WTC11 (cell line): ENCODE measurements at regions not wholly inside any gene's neighbourhood (a gene's known extent, or its start where the extent isn't known, plus 50 kb on each side); places are given as distances from the start of the nearest gene placed in this dataset.

Experiments used
- CREM ChIP-seq: sonication (generic); formaldehyde crosslinking; IDR thresholded peaks from 2 replicates; pipeline ENCODE4 v1.8.1; 2022; ENCODE audit warnings: mild to moderate bottlenecking, missing genetic modification reagents, moderate library complexity
- ELF4 ChIP-seq: sonication (generic); formaldehyde crosslinking; IDR thresholded peaks from 2 replicates; pipeline ENCODE4 v1.8.1; 2022; ENCODE audit warnings: low read depth, mild to moderate bottlenecking, moderate library complexity, missing genetic modification reagents
- FOXK1 ChIP-seq: sonication (generic); formaldehyde crosslinking; IDR thresholded peaks from 2 replicates; pipeline ENCODE4 v1.8.0; 2022; ENCODE audit warnings: mild to moderate bottlenecking, moderate library complexity, missing genetic modification reagents
- JUN ChIP-seq: sonication (generic); formaldehyde crosslinking; IDR thresholded peaks from 2 replicates; pipeline ENCODE4 v1.8.0; 2023; ENCODE audit warnings: mild to moderate bottlenecking, missing genetic modification reagents
- TEAD4 ChIP-seq: sonication (generic); formaldehyde crosslinking; IDR thresholded peaks from 2 replicates; pipeline ENCODE4 v1.8.0; 2022; ENCODE audit warnings: mild to moderate bottlenecking, missing genetic modification reagents
- ZNF138 ChIP-seq: sonication (generic); formaldehyde crosslinking; conservative IDR thresholded peaks from 2 replicates; pipeline ENCODE4 v1.8.1; 2022; ENCODE audit warnings: mild to moderate bottlenecking, moderate library complexity, missing genetic modification reagents
- TF ChIP-seq, protein P1 (sequence below): fragments of 200-600 bp; IDR thresholded peaks from 2 replicates; pipeline ENCODE4 v1.8.0; 2022; ENCODE audit warnings: antibody characterized with exemption
- TF ChIP-seq, protein P2 (sequence below): sonication (generic); formaldehyde crosslinking; IDR thresholded peaks from 2 replicates; pipeline ENCODE4 v1.8.0; 2022; ENCODE audit warnings: mild to moderate bottlenecking, missing genetic modification reagents
- TF ChIP-seq, protein P3 (sequence below): sonication (generic); formaldehyde crosslinking; IDR thresholded peaks from 2 replicates; pipeline ENCODE4 v1.8.1; 2023; ENCODE audit warnings: mild to moderate bottlenecking, missing genetic modification reagents, moderate library complexity
- TF ChIP-seq, protein P4 (sequence below): sonication (generic); formaldehyde crosslinking; conservative IDR thresholded peaks from 2 replicates; pipeline ENCODE4 v1.8.1; 2022; ENCODE audit warnings: mild to moderate bottlenecking, missing genetic modification reagents
- TF ChIP-seq, protein P5 (sequence below): fragments of 250-450 bp; sonication (Bioruptor Pico); IDR thresholded peaks from 2 replicates; pipeline ENCODE4 v1.9.0; 2021; ENCODE audit warnings: moderate library complexity, mild to moderate bottlenecking, inconsistent platforms, borderline replicate concordance

DNA sequence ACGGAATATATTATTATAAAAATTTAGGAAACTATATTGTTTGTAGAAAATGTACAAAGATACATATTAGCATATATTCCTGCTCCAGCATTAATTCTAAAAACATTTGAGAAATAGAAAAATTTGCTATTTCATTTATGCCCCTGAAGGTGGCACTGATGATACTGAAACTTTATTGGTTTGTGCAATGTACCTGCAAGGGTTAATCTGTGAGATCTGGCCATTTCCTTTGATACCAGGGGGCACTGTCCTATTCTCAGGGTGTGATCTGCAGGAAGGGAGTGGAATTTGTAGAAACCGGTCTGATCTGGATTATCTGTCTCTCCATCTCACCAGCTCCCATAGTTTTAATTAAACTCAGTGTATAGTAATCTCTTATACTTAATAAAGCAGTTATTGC, 625.1 kb upstream of the IMPG1 start:
- no peak for TF ChIP-seq FOXK1
- no peak for TF ChIP-seq ZNF138 (CRISPR knock-in tag)
- TF ChIP-seq, protein P1, sequence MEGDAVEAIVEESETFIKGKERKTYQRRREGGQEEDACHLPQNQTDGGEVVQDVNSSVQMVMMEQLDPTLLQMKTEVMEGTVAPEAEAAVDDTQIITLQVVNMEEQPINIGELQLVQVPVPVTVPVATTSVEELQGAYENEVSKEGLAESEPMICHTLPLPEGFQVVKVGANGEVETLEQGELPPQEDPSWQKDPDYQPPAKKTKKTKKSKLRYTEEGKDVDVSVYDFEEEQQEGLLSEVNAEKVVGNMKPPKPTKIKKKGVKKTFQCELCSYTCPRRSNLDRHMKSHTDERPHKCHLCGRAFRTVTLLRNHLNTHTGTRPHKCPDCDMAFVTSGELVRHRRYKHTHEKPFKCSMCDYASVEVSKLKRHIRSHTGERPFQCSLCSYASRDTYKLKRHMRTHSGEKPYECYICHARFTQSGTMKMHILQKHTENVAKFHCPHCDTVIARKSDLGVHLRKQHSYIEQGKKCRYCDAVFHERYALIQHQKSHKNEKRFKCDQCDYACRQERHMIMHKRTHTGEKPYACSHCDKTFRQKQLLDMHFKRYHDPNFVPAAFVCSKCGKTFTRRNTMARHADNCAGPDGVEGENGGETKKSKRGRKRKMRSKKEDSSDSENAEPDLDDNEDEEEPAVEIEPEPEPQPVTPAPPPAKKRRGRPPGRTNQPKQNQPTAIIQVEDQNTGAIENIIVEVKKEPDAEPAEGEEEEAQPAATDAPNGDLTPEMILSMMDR, result no peak
- TF ChIP-seq, protein P2, sequence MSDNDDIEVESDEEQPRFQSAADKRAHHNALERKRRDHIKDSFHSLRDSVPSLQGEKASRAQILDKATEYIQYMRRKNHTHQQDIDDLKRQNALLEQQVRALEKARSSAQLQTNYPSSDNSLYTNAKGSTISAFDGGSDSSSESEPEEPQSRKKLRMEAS (CRISPR knock-in tag), result no peak
- TF ChIP-seq, protein P3, sequence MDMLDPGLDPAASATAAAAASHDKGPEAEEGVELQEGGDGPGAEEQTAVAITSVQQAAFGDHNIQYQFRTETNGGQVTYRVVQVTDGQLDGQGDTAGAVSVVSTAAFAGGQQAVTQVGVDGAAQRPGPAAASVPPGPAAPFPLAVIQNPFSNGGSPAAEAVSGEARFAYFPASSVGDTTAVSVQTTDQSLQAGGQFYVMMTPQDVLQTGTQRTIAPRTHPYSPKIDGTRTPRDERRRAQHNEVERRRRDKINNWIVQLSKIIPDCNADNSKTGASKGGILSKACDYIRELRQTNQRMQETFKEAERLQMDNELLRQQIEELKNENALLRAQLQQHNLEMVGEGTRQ, result no peak
- TF ChIP-seq CREM (CRISPR knock-in tag), result no peak
- TF ChIP-seq JUN (CRISPR knock-in tag), result no peak
- TF ChIP-seq TEAD4 (CRISPR knock-in tag), result no peak
- TF ChIP-seq, protein P4, sequence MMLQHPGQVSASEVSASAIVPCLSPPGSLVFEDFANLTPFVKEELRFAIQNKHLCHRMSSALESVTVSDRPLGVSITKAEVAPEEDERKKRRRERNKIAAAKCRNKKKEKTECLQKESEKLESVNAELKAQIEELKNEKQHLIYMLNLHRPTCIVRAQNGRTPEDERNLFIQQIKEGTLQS, result no peak
- TF ChIP-seq, protein P5, sequence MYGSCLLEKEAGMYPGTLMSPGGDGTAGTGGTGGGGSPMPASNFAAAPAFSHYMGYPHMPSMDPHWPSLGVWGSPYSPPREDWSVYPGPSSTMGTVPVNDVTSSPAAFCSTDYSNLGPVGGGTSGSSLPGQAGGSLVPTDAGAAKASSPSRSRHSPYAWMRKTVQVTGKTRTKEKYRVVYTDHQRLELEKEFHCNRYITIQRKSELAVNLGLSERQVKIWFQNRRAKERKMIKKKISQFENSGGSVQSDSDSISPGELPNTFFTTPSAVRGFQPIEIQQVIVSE (CRISPR knock-in tag), result no peak
- no peak for TF ChIP-seq ELF4 (CRISPR knock-in tag)
